CD14-positive monocyte (primary cell): ENCODE measurements at regions not wholly inside any gene's neighbourhood (a gene's known extent, or its start where the extent isn't known, plus 50 kb on each side); places are given as distances from the start of the nearest gene placed in this dataset.

ENCODE experiments used
- DNase-seq, 3 donors: peaks; one replicate each; pipeline ENCODE4 v3.0.0-alpha.2; 2011 to 2022
- H2AFZ ChIP-seq: 2 replicates; pipeline ENCODE4 v1.6.0; 2012; ENCODE audit warnings: mild to moderate bottlenecking, low read depth, low read length, inconsistent platforms; ENCODE audit not compliant: insufficient read depth, poor library complexity, severe bottlenecking
- H3K27ac ChIP-seq, 2 donors: 1 replicate in 1 of 2; 2 replicates in 1 of 2; pipeline ENCODE4 v1.5.1; 2012 to 2013; ENCODE audit warnings: low read length in 2 of 2, control low read depth in 1 of 2, inconsistent platforms in 1 of 2, low read depth in 1 of 2, mild to moderate bottlenecking in 1 of 2
- H3K27me3 ChIP-seq, 2 donors: one replicate each; pipeline versions ENCODE4 v1.6.0 to v1.6.1; 2011 to 2013; ENCODE audit warnings: low read length in 2 of 2; ENCODE audit not compliant: control insufficient read depth in 2 of 2, insufficient read depth in 2 of 2
- H3K36me3 ChIP-seq, 2 donors: replicated peaks in 1 of 2; 1 replicate in 1 of 2; 2 replicates in 1 of 2; pipeline versions ENCODE4 v1.5.1 to v1.6.1; 2012 to 2013; ENCODE audit warnings: low read length in 2 of 2, control low read depth in 1 of 2, inconsistent platforms in 1 of 2, mild to moderate bottlenecking in 1 of 2; ENCODE audit not compliant: insufficient read depth in 2 of 2, control insufficient read depth in 1 of 2
- H3K4me1 ChIP-seq, 2 donors: 1 replicate in 1 of 2; 2 replicates in 1 of 2; pipeline versions ENCODE4 v1.5.1 to v1.6.1; 2012 to 2013; ENCODE audit warnings: low read length in 2 of 2, control low read depth in 1 of 2, inconsistent platforms in 1 of 2, mild to moderate bottlenecking in 1 of 2, moderate library complexity in 1 of 2; ENCODE audit not compliant: insufficient read depth in 2 of 2, control insufficient read depth in 1 of 2
- H3K4me2 ChIP-seq: replicated peaks from 2 replicates; pipeline ENCODE3; 2012; ENCODE audit warnings: low read length, moderate library complexity, mild to moderate bottlenecking; ENCODE audit not compliant: poor library complexity, severe bottlenecking; ENCODE audit errors: extremely low read depth
- H3K4me3 ChIP-seq, 3 experiments: fragments of 200-600 bp in 1 of 3; sonication (generic) in 1 of 3; replicated peaks in 1 of 3; 1 replicate in 2 of 3; 2 replicates in 1 of 3; pipeline ENCODE4 v1.5.1; 2011 to 2013; ENCODE audit warnings: low read length in 3 of 3, mild to moderate bottlenecking in 3 of 3, control low read depth in 2 of 3, low read depth in 2 of 3, inconsistent platforms in 1 of 3, moderate library complexity in 1 of 3
- H3K79me2 ChIP-seq: 2 replicates; pipeline ENCODE4 v1.6.0; 2012; ENCODE audit warnings: mild to moderate bottlenecking, control low read depth, inconsistent platforms, low read length, moderate library complexity; ENCODE audit not compliant: insufficient read depth
- H3K9ac ChIP-seq: 2 replicates; pipeline ENCODE4 v1.6.0; 2017; ENCODE audit warnings: low read length, mild to moderate bottlenecking; ENCODE audit not compliant: insufficient read depth, poor library complexity, severe bottlenecking
- H3K9me3 ChIP-seq, 2 donors: replicated peaks in 1 of 2; 1 replicate in 1 of 2; 2 replicates in 1 of 2; pipeline versions ENCODE4 v1.5.1 to v1.6.1; 2012 to 2013; ENCODE audit warnings: low read length in 2 of 2, control low read depth in 1 of 2; ENCODE audit not compliant: control insufficient read depth in 1 of 2, insufficient read depth in 1 of 2
- H4K20me1 ChIP-seq: 2 replicates; pipeline ENCODE4 v1.6.0; 2012; ENCODE audit warnings: mild to moderate bottlenecking, low read length, control low read depth, moderate library complexity; ENCODE audit not compliant: insufficient read depth
- H3K27ac Mint-ChIP-seq, 7 donors: one replicate each; pipeline ENCODE4 v1.8.0; 2020; ENCODE audit warnings: mild to moderate bottlenecking in 7 of 7, mixed read lengths in 7 of 7, moderate library complexity in 6 of 7, inconsistent platforms in 2 of 7
- H3K27me3 Mint-ChIP-seq, 3 donors: one replicate each; pipeline ENCODE4 v1.8.0; 2021 to 2022; ENCODE audit warnings: low read depth in 3 of 3, mild to moderate bottlenecking in 3 of 3, mixed read lengths in 3 of 3, moderate library complexity in 3 of 3, inconsistent platforms in 1 of 3
- H3K36me3 Mint-ChIP-seq, 2 donors: one replicate each; pipeline ENCODE4 v1.8.0; 2020; ENCODE audit warnings: mixed read lengths in 2 of 2, inconsistent platforms in 1 of 2, mild to moderate bottlenecking in 1 of 2
- H3K4me1 Mint-ChIP-seq: one replicate; pipeline ENCODE4 v1.8.0; 2020; ENCODE audit warnings: mild to moderate bottlenecking, mixed read lengths
- H3K4me3 Mint-ChIP-seq, 2 donors: one replicate each; pipeline ENCODE4 v1.8.0; 2020; ENCODE audit warnings: mild to moderate bottlenecking in 2 of 2, mixed read lengths in 2 of 2, moderate library complexity in 1 of 2
- H3K9me3 Mint-ChIP-seq, 7 donors: one replicate each; pipeline ENCODE4 v1.8.0; 2020 to 2022; ENCODE audit warnings: mixed read lengths in 7 of 7, mild to moderate bottlenecking in 6 of 7, moderate library complexity in 6 of 7, inconsistent platforms in 2 of 7
- WGBS: methylation state at CpG from one replicate; pipeline ENCODE4 v1.1.5; 2013; ENCODE audit warnings: missing lambda C conversion rate; ENCODE audit not compliant: insufficient coverage; 5-methylcytosine and 5-hydroxymethylcytosine counted together
- intact Hi-C, 2 donors: fragments of 100-400 bp; cut with micrococcal nuclease; formaldehyde crosslinking; loops; one replicate each; pipeline versions ENCODE4 v1.15.0 to v1.15.1; 2023
- TF ChIP-seq, protein P1 (sequence below): fragments of 200-600 bp; IDR thresholded peaks from one replicate; pipeline ENCODE4 v1.8.0; 2022; ENCODE audit warnings: antibody characterized with exemption, mild to moderate bottlenecking

DNA sequence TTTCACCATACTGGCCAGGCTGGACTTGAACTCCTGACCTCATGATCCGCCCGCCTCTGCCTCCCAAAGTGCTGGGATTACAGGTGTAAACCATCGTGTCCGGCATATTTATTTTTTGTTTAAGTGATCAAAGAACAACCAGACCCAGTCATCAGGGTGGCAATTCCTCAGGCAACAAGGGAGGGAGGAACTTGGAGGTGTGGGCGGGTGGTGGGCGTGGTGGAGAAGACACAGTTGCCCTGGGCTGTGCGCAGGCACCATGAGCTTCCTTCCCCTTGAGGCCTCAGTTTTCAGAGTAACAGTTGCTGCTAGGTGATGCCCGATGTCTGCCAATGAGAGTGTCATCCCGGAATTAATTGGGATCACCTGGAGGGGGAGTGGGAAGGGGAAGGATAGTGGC is 191.7 kb downstream of the ALG10 start:
- Histone ChIP-seq H3K79me2 (no peaks in the 10 kb centered on the region), H3K4me1 (peaks cover 6% of the 10 kb centered on the region in 2 donors), H4K20me1 (no peaks in the 10 kb centered on the region), H3K36me3 (no peaks in the 10 kb centered on the region), H3K27ac (no peak overlapping the region), H3K4me2 (no peak overlapping the region), H3K4me3 (no peak overlapping the region), H2AFZ (no peak overlapping the region), H3K27me3 (peaks cover 0 to 5% of the 10 kb centered on the region in 2 donors), H3K9me3 (peaks cover 14 to 30% of the 10 kb centered on the region in 2 donors), H3K9ac (no peak overlapping the region)
- Mint-ChIP-seq H3K36me3 (no peaks in the 10 kb centered on the region), H3K4me1 (peaks cover 10% of the 10 kb centered on the region), H3K4me3 (no peak overlapping the region), H3K9me3 (peaks cover 13 to 29% (median 25%) of the 10 kb centered on the region in 7 donors), H3K27ac (peak overlapping the region in 1 of 7 donors; percentile 63), H3K27me3 (peaks cover 6 to 14% (median 7%) of the 10 kb centered on the region in 3 donors)
- WGBS: 85% methylated on average over 7 of the region's 9 CpGs
- intact Hi-C loops: loop anchor here in 1 of 2 donors (10.0 kb wide), 1 partner anchor 89 kb away; no protein-coding TSS in a partner anchor
- TF ChIP-seq, protein P1, sequence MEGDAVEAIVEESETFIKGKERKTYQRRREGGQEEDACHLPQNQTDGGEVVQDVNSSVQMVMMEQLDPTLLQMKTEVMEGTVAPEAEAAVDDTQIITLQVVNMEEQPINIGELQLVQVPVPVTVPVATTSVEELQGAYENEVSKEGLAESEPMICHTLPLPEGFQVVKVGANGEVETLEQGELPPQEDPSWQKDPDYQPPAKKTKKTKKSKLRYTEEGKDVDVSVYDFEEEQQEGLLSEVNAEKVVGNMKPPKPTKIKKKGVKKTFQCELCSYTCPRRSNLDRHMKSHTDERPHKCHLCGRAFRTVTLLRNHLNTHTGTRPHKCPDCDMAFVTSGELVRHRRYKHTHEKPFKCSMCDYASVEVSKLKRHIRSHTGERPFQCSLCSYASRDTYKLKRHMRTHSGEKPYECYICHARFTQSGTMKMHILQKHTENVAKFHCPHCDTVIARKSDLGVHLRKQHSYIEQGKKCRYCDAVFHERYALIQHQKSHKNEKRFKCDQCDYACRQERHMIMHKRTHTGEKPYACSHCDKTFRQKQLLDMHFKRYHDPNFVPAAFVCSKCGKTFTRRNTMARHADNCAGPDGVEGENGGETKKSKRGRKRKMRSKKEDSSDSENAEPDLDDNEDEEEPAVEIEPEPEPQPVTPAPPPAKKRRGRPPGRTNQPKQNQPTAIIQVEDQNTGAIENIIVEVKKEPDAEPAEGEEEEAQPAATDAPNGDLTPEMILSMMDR: no peak
- no peak for DNase-seq

DNA sequence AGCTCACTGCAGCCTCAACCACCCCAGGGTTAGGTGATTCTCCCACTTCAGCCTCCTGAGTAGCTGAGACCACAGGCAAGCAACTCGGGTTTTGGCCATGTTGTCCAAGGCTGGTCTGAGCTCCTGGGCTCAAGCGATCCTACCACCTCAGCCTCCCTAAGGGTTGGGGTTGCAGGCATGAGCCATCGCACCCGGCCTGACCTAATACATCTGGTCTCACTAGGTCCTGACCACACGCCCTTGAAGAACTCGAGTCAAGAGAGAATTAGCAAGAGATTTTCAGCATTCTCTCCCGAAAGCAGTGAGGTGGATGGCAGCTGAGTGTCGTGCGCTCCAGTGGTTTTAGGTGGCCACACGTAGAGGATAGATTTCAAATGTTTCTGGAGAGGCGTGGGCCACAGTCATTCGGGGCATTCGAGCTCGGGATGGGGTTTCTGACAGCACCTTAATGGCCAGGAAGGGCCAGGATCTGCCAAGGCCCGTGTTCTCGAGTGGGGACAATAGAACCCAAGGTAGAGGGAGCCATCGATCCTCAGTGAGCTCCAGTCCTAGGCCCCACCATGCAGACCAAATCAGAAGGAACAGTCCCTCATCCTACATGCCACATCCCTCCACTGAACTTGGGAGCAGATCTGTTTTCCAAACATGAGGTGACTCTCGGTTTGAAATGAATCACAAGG is 193.1 kb downstream of the ALG10 start:
- Mint-ChIP-seq H3K27me3 (peaks cover 15 to 17% (median 17%) of the 10 kb centered on the region in 3 donors), H3K4me1 (peaks cover 12% of the 10 kb centered on the region), H3K9me3 (peaks cover 9 to 18% (median 13%) of the 10 kb centered on the region in 7 donors), H3K27ac (no peak overlapping the region), H3K4me3 (no peak overlapping the region), H3K36me3 (no peaks in the 10 kb centered on the region)
- WGBS: 97% methylated on average over 16 of the region's 18 CpGs
- no peak overlapping the region for H3K4me2 ChIP-seq
- H3K9me3 ChIP-seq: peaks cover 10 to 17% of the 10 kb centered on the region in 2 donors
- H3K79me2 ChIP-seq: no peaks in the 10 kb centered on the region
- no peaks in the 10 kb centered on the region for H3K36me3 ChIP-seq
- peaks cover 0 to 9% of the 10 kb centered on the region in 2 donors for H3K27me3 ChIP-seq
- H3K9ac ChIP-seq: no peak overlapping the region
- peaks cover 7 to 8% of the 10 kb centered on the region in 2 donors for H3K4me1 ChIP-seq
- intact Hi-C loops: loop anchor here (5.0 to 10.0 kb wide), 2 partner anchors 91 to 93 kb away; no protein-coding TSS in a partner anchor
- TF ChIP-seq, protein P1: no peak
- no peak overlapping the region for H3K4me3 ChIP-seq
- no peak overlapping the region for H2AFZ ChIP-seq
- no peaks in the 10 kb centered on the region for H4K20me1 ChIP-seq
- DNase-seq: no peak
- no peak overlapping the region for H3K27ac ChIP-seq
